HCT116 (cell line): ENCODE measurements at regions not wholly inside any gene's neighbourhood (a gene's known extent, or its start where the extent isn't known, plus 50 kb on each side); places are given as distances from the start of the nearest gene placed in this dataset.

Source experiments
- ATAC-seq: fragments of 200-7000 bp; cut with Tn5 transposase; 2 replicates; pipeline ENCODE4 v1.9.1; 2020; ENCODE audit warnings: mild to moderate bottlenecking, moderate library complexity
- BruUV-seq: library from RNA; stranded (reverse); fragments of 400-500 nt; replicated peaks from 2 replicates; lab custom pipeline; 2021; lab: Mats Ljungman, UMichigan
- CTCF ChIA-PET: fragments of 300-600 bp; sonication (Branson Sonifier 250); formaldehyde crosslinking; loops from one replicate; lab custom pipeline; 2021; ENCODE audit warnings: antibody characterized with exemption; lab: Charles Lee
- POLR2A ChIA-PET: fragments of 300-600, 350-600 bp; sonication (Branson Sonifier 250); formaldehyde crosslinking; loops from one replicate; lab custom pipeline; 2021; ENCODE audit warnings: antibody characterized with exemption; lab: Charles Lee
- RAD21 ChIA-PET, 2 experiments: fragments of 300-600 bp; sonication (Branson Sonifier 250); formaldehyde crosslinking; loops; one replicate each; lab custom pipeline; 2023; ENCODE audit warnings: low total read pairs in 2 of 2; ENCODE audit not compliant: uncharacterized antibody in 2 of 2, unreplicated experiment in 2 of 2, low non-redundant PET in 1 of 2; lab: Charles Lee
- DNase-seq: peaks from one replicate; pipeline ENCODE4 v3.0.0-alpha.2; 2010; ENCODE audit warnings: low read depth, low spot score
- H2AFZ ChIP-seq: fragments of 200-600 bp; shearing (Covaris generic), sonication (generic); 2 replicates; pipeline ENCODE4 v1.6.1; 2017; ENCODE audit warnings: low read depth, mixed run types, mixed read lengths, antibody characterized with exemption, low read length; ENCODE audit not compliant: poor library complexity, severe bottlenecking
- H3K27ac ChIP-seq: 2 replicates; pipeline ENCODE4 v1.5.1; 2012; ENCODE audit warnings: low read depth, low read length
- H3K27me3 ChIP-seq: fragments of 200-600 bp; sonication (generic); 2 replicates; pipeline ENCODE4 v1.6.1; 2016; ENCODE audit warnings: mixed run types, low read length, mixed read lengths; ENCODE audit not compliant: insufficient read depth
- H3K36me3 ChIP-seq, 2 experiments: fragments of 200-500 bp in 1 of 2; fragments of 200-600 bp in 1 of 2; sonication (Bioruptor generic) in 1 of 2; sonication (generic) in 1 of 2; 2 replicates each; pipeline versions ENCODE4 v1.5.1 to v1.6.1; 2014 to 2016; ENCODE audit warnings: low read length in 2 of 2, inconsistent platforms in 1 of 2, mixed read lengths in 1 of 2, mixed run types in 1 of 2; ENCODE audit not compliant: insufficient read depth in 2 of 2, control insufficient read depth in 1 of 2
- H3K4me1 ChIP-seq, 2 experiments: fragments of 200-600 bp in 1 of 2; sonication (generic) in 1 of 2; 2 replicates each; pipeline versions ENCODE4 v1.5.1 to v1.6.1; 2012 to 2017; ENCODE audit warnings: low read length in 2 of 2, inconsistent platforms in 1 of 2, mild to moderate bottlenecking in 1 of 2, mixed read lengths in 1 of 2, mixed run types in 1 of 2, moderate library complexity in 1 of 2; ENCODE audit not compliant: insufficient read depth in 2 of 2, control insufficient read depth in 1 of 2
- H3K4me2 ChIP-seq: fragments of 200-600 bp; sonication (generic); 2 replicates; pipeline ENCODE4 v1.6.1; 2017; ENCODE audit warnings: mixed run types, low read length, mixed read lengths
- H3K4me3 ChIP-seq, 2 experiments: fragments of 200-600 bp in 1 of 2; sonication (generic) in 1 of 2; replicated peaks in 1 of 2; 2 replicates each; pipeline ENCODE4 v1.5.1; 2011 to 2016; ENCODE audit warnings: low read length in 2 of 2, control low read depth in 1 of 2, low read depth in 1 of 2, mild to moderate bottlenecking in 1 of 2, mixed read lengths in 1 of 2, mixed run types in 1 of 2
- H3K79me2 ChIP-seq: fragments of 200-600 bp; sonication (generic); 2 replicates; pipeline ENCODE4 v1.6.1; 2017; ENCODE audit warnings: mild to moderate bottlenecking, mixed run types, low read length, moderate library complexity, mixed read lengths; ENCODE audit not compliant: insufficient read depth
- H3K9ac ChIP-seq: fragments of 200-600 bp; sonication (generic); 2 replicates; pipeline ENCODE4 v1.6.1; 2016; ENCODE audit warnings: low read length, mixed read lengths
- H3K9me2 ChIP-seq: fragments of 200-600 bp; sonication (generic), shearing (Covaris generic); 2 replicates; pipeline ENCODE4 v1.6.1; 2017; ENCODE audit warnings: mixed run types, mild to moderate bottlenecking, moderate library complexity; ENCODE audit not compliant: insufficient read depth
- H3K9me3 ChIP-seq, 2 experiments: fragments of 200-500 bp in 1 of 2; fragments of 200-600 bp in 1 of 2; sonication (Bioruptor generic) in 1 of 2; sonication (generic) in 1 of 2; 2 replicates each; pipeline ENCODE4 v1.6.1; 2014 to 2017; ENCODE audit warnings: low read length in 2 of 2, mixed read lengths in 2 of 2, inconsistent platforms in 1 of 2, low read depth in 1 of 2, mild to moderate bottlenecking in 1 of 2, mixed run types in 1 of 2, moderate library complexity in 1 of 2; ENCODE audit not compliant: control insufficient read depth in 1 of 2, insufficient read depth in 1 of 2
- H4K20me1 ChIP-seq: fragments of 200-600 bp; sonication (generic), shearing (Covaris generic); 2 replicates; pipeline ENCODE4 v1.6.1; 2017; ENCODE audit warnings: mixed run types, mild to moderate bottlenecking, moderate library complexity; ENCODE audit not compliant: insufficient read depth
- CBX3 ChIP-seq: IDR thresholded peaks from 2 replicates; pipeline ENCODE4 v1.6.1; 2012; ENCODE audit warnings: low read depth
- CEBPB ChIP-seq: IDR thresholded peaks from 2 replicates; pipeline ENCODE4 v1.6.1; 2012; ENCODE audit warnings: low read depth
- ELF1 ChIP-seq: IDR thresholded peaks from 2 replicates; pipeline ENCODE4 v1.6.1; 2012; ENCODE audit warnings: low read depth, borderline replicate concordance
- FOSL1 ChIP-seq: IDR thresholded peaks from 2 replicates; pipeline ENCODE4 v1.6.1; 2012; ENCODE audit warnings: low read depth
- POLR2A ChIP-seq: IDR thresholded peaks from 2 replicates; pipeline ENCODE4 v1.7.0; 2011; ENCODE audit warnings: borderline replicate concordance; ENCODE audit not compliant: insufficient read depth, insufficient read length; ENCODE audit errors: extremely low read depth
- POLR2AphosphoS5 ChIP-seq: IDR thresholded peaks from 2 replicates; pipeline ENCODE4 v1.6.1; 2011; ENCODE audit warnings: mild to moderate bottlenecking, low read depth, low read length, moderate library complexity
- RAD21 ChIP-seq: IDR thresholded peaks from 2 replicates; pipeline ENCODE4 v1.6.1; 2012; ENCODE audit warnings: low read depth, mild to moderate bottlenecking
- SIN3A ChIP-seq: IDR thresholded peaks from 2 replicates; pipeline ENCODE4 v1.6.1; 2012; ENCODE audit warnings: low read depth
- SRF ChIP-seq: IDR thresholded peaks from 2 replicates; pipeline ENCODE4 v1.6.1; 2012; ENCODE audit warnings: low read depth
- YY1 ChIP-seq: IDR thresholded peaks from 2 replicates; pipeline ENCODE4 v1.6.1; 2011; ENCODE audit warnings: low read length, low read depth, moderate library complexity, mild to moderate bottlenecking; ENCODE audit not compliant: insufficient replicate concordance; ENCODE audit errors: extremely low read depth
- ZFX ChIP-seq: fragments of 450-650 bp; IDR thresholded peaks from 2 replicates; pipeline ENCODE4 v1.6.1; 2017
- intact Hi-C: fragments of 100-400 bp; cut with micrococcal nuclease; formaldehyde crosslinking; loops from 2 replicates; pipeline ENCODE4 v1.10.0; 2022
- TF ChIP-seq, protein P1 (sequence below): IDR thresholded peaks from 2 replicates; pipeline ENCODE4 v1.6.1; 2012
- TF ChIP-seq, protein P2 (sequence below), 3 experiments: fragments of 200-600 bp in 1 of 3; sonication (generic) in 1 of 3; IDR thresholded peaks in 2 of 3; conservative IDR thresholded peaks in 1 of 3; 2 replicates each; pipeline ENCODE4 v1.5.1; 2012 to 2017; ENCODE audit warnings: low read depth in 2 of 3, low read length in 2 of 3, antibody characterized with exemption in 1 of 3, borderline replicate concordance in 1 of 3, control low read depth in 1 of 3, mild to moderate bottlenecking in 1 of 3, mixed read lengths in 1 of 3, mixed run types in 1 of 3, moderate library complexity in 1 of 3; ENCODE audit not compliant: insufficient read depth in 1 of 3
- TF ChIP-seq, protein P3 (sequence below): IDR thresholded peaks from 2 replicates; pipeline ENCODE4 v1.6.1; 2012
- TF ChIP-seq, protein P4 (sequence below): IDR thresholded peaks from 2 replicates; pipeline ENCODE4 v1.6.1; 2011; ENCODE audit warnings: mild to moderate bottlenecking, low read length, moderate library complexity; ENCODE audit not compliant: insufficient replicate concordance; ENCODE audit errors: extremely low read depth

DNA sequence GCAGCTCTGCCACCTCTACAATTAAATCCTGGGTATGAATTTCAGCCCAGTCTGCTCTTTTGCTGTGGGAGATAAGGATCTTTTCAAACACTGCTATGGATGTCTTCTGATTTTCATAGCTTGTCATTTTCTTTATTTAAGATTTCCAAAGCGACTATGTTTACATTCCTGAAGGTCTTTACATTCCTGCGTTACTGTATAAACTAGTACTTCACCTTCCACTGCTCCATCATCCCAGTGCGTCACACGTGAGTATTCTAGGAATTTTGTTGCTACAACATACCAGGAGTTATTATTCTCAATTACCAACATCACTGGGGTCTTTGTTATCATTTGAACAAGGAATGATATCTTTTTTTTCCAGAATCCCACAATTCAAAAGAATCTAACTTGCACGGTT is 944.7 kb downstream of the SORCS3 start (continued):
- TF ChIP-seq YY1 (no peak), POLR2A (no peak), CEBPB (no peak), FOSL1 (no peak), SIN3A (no peak)
- TF ChIP-seq, protein P1, sequence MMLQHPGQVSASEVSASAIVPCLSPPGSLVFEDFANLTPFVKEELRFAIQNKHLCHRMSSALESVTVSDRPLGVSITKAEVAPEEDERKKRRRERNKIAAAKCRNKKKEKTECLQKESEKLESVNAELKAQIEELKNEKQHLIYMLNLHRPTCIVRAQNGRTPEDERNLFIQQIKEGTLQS = no peak
- TF ChIP-seq, all 23 proteins: peak for 0

DNA sequence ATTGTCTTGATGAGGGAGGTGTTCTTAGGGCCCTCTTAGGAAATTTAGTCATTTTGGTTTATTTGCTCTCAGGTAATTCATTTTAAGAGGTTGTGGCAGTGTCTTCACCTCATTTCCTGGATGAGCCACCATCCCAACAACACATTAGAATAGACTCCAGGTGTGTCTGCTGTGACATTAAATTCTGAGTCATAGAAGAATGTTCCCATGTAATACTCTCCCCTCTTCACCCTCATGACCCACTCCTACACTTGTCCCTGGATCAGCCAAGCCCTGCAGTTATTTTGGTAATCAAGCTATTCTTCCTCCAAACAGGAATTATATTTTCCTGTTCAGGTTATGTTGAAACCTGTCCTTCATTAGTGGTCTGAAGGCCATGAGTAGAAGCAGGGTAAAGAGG is 944.1 kb downstream of the SORCS3 start:
- Histone ChIP-seq H3K36me3 (no peaks in the 10 kb centered on the region), H3K4me2 (no peak overlapping the region), H4K20me1 (no peaks in the 10 kb centered on the region), H3K27ac (no peak overlapping the region), H3K9me3 (peaks cover 44 to 46% of the 10 kb centered on the region in 2 experiments; a peak in 3 of 4 replicates), H3K79me2 (no peaks in the 10 kb centered on the region), H3K4me1 (no peaks in the 10 kb centered on the region), H3K4me3 (no peak overlapping the region), H2AFZ (no peak overlapping the region), H3K27me3 (no peaks in the 10 kb centered on the region), H3K9ac (no peak overlapping the region), H3K9me2 (no peaks in the 10 kb centered on the region)
- TF ChIP-seq, protein P1 = no peak
- TF ChIP-seq FOSL1 (no peak), ELF1 (no peak), POLR2AphosphoS5 (no peak), RAD21 (no peak), CEBPB (no peak), ZFX (no peak), YY1 (no peak), SRF (no peak), CBX3 (no peak)
- TF ChIP-seq, protein P2, sequence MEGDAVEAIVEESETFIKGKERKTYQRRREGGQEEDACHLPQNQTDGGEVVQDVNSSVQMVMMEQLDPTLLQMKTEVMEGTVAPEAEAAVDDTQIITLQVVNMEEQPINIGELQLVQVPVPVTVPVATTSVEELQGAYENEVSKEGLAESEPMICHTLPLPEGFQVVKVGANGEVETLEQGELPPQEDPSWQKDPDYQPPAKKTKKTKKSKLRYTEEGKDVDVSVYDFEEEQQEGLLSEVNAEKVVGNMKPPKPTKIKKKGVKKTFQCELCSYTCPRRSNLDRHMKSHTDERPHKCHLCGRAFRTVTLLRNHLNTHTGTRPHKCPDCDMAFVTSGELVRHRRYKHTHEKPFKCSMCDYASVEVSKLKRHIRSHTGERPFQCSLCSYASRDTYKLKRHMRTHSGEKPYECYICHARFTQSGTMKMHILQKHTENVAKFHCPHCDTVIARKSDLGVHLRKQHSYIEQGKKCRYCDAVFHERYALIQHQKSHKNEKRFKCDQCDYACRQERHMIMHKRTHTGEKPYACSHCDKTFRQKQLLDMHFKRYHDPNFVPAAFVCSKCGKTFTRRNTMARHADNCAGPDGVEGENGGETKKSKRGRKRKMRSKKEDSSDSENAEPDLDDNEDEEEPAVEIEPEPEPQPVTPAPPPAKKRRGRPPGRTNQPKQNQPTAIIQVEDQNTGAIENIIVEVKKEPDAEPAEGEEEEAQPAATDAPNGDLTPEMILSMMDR (IDR thresholded peaks at IDR 0.05 in 2 of 3, conservative IDR thresholded peaks at IDR 0.05 in 1 of 3; ENCODE audit: borderline replicate concordance in 1 of 3, insufficient read depth in 1 of 3, low read depth in 2 of 3, low read length in 2 of 3) = no peak
- TF ChIP-seq, protein P3, sequence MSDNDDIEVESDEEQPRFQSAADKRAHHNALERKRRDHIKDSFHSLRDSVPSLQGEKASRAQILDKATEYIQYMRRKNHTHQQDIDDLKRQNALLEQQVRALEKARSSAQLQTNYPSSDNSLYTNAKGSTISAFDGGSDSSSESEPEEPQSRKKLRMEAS = no peak
- TF ChIP-seq, protein P4, sequence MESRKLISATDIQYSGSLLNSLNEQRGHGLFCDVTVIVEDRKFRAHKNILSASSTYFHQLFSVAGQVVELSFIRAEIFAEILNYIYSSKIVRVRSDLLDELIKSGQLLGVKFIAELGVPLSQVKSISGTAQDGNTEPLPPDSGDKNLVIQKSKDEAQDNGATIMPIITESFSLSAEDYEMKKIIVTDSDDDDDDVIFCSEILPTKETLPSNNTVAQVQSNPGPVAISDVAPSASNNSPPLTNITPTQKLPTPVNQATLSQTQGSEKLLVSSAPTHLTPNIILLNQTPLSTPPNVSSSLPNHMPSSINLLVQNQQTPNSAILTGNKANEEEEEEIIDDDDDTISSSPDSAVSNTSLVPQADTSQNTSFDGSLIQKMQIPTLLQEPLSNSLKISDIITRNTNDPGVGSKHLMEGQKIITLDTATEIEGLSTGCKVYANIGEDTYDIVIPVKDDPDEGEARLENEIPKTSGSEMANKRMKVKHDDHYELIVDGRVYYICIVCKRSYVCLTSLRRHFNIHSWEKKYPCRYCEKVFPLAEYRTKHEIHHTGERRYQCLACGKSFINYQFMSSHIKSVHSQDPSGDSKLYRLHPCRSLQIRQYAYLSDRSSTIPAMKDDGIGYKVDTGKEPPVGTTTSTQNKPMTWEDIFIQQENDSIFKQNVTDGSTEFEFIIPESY = no peak
- no peak for DNase-seq
- intact Hi-C loops = no loop called here
- ChIA-PET RAD21 (no interaction called here), POLR2A (no interaction called here), CTCF (no interaction called here)
- ATAC-seq = no peak
- BruUV-seq = no TSS peak
